AG10803 (cell line): ENCODE measurements at regions not wholly inside any gene's neighbourhood (a gene's known extent, or its start where the extent isn't known, plus 50 kb on each side); places are given as distances from the start of the nearest gene placed in this dataset.

Experiments used
- DNase-seq: peaks from one replicate; pipeline ENCODE4 v3.0.0; 2010; ENCODE audit warnings: low read depth
- H3K4me3 ChIP-seq: 2 replicates; pipeline ENCODE4 v1.5.1; 2011; ENCODE audit warnings: mild to moderate bottlenecking, low read length, control low read depth
- CTCF ChIP-seq: conservative IDR thresholded peaks from 2 replicates; pipeline ENCODE4 v1.5.1; 2011; ENCODE audit warnings: mild to moderate bottlenecking, low read length, control low read depth, inconsistent platforms

- no peak overlapping the region for H3K4me3 ChIP-seq
- TF ChIP-seq CTCF, result no peak
These were observed 109.6 kb downstream of the ARRDC4 start for GRCh38 chr15:98070137-98070536.

GRCh38 chr15:98071786-98072185, 111.3 kb downstream of the ARRDC4 start:
- no peak overlapping the region for H3K4me3 ChIP-seq
- TF ChIP-seq CTCF, result no peak
- peak; percentile 25 for DNase-seq

More at GRCh38 chr15:98070137-98070536, 109.6 kb downstream of the ARRDC4 start:
- peak; percentile 92 for DNase-seq

DNA sequence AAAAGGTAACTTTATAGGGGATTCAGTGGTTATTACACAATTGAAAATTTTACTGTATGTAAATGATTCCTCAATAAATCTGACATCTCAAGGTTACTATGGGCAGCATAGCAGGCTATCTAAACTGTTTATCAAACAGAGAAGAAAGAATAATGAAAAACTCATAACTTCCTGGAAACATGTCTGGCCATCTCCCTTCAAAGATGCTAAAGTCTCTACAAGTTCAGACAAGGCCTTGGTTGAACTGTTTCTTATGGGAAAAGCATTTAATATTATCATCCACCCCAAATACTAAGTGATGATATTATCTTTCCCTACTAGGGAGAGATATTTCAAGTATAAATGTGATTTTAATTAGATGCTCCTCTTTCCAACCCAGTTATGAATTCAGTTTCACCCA, 114.9 kb downstream of the ARRDC4 start:
- no peak overlapping the region for H3K4me3 ChIP-seq
- DNase-seq, result no peak
- no peak for TF ChIP-seq CTCF

DNA sequence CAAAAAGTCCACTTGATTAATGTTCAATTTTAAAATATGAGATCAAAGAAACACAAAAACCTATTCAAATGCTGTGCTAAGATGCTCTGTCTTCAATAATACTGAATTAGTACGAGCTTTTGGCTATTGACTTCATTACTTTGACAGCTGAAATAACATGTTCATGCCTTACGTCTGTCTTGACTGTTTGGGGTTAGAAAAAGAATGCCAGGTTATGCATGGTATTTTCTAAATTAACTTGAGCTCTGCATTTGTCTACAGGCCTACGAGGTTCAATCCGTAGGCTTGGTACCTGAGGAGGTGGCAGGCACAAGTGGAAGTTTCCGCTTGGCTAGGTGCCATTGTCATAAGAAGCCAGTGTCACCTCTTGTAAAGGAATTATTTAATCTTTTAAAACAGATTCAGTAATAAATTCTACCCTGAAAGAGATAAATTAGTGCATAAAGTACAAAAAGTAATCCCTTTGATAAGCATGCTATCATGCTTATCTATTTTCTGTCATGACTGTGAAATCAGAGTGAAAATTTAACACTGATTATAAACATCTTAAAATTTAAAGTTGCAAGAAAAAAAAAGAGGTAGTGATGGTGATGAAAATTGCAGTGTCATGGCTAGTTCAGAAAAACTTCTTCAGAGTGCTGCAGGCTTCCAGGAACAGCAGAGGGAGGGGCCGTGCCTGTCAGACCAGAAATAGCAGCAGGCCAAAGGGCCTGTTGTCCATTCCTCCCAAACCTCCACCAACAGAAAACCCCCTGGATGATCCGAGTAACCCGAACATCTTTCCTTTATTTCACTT, 115.7 kb downstream of the ARRDC4 start:
- H3K4me3 ChIP-seq, result no peak overlapping the region
- no peak for TF ChIP-seq CTCF
- DNase-seq, result peak; percentile 73

GRCh38 chr15:98077186-98077585, 116.7 kb downstream of the ARRDC4 start:
- DNase-seq, result peak; percentile 62
- H3K4me3 ChIP-seq, result no peak overlapping the region
- no peak for TF ChIP-seq CTCF

DNA sequence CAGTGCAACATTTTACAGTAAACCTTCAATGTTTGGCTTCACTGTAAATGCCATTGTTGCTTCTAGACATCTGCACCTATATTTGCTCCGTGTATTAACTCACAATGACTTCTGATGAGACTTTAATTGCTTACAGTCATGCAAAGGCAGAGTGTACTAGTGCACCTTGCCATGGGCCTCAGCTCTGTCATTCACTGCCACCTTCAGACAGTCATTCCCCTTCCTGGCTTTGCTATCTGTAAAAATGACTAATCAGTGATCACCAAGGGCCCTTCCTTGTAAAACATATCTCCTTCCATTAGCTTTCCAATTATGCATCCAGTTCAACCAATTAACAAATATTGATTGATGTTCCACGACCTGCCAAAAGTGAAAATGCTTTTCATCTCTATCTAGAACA, 120.3 kb downstream of the ARRDC4 start:
- H3K4me3 ChIP-seq, result no peak overlapping the region

More for the DNA sequence above, 120.3 kb downstream of the ARRDC4 start:
- DNase-seq, result no peak
- no peak for TF ChIP-seq CTCF
